ENCODE measurements at regions not wholly inside any gene's neighbourhood (a gene's known extent, or its start where the extent isn't known, plus 50 kb on each side); places are given as distances from the start of the nearest gene placed in this dataset.

GRCh38 chr4:13180701-13181100 is 303.4 kb downstream of the RAB28 start (continued):
- TF ChIP-seq CTCF (IDR thresholded peaks at IDR 0.05; ENCODE audit: control extremely low read depth in 1 of 3, insufficient read depth in 1 of 3, low read depth in 1 of 3, low read length in 3 of 3) (no peak), SRF (IDR thresholded peaks at IDR 0.05; ENCODE audit: low read depth, low read length) (no peak), CHD1 (IDR thresholded peaks at IDR 0.05; ENCODE audit: low read depth, low read length) (no peak), EP300 (IDR thresholded peaks at IDR 0.05; ENCODE audit: borderline replicate concordance in 1 of 2, low read depth in 2 of 2, low read length in 2 of 2) (no peak), GABPA (IDR thresholded peaks at IDR 0.05; ENCODE audit: borderline replicate concordance, insufficient read depth, low read length) (no peak)
